Erythroblast (primary cell): ENCODE measurements at regions not wholly inside any gene's neighbourhood (a gene's known extent, or its start where the extent isn't known, plus 50 kb on each side); places are given as distances from the start of the nearest gene placed in this dataset.
"Not testable (repeated sequence)": the region's sequence is repeated elsewhere in the genome, so short reads cannot be mapped to it uniquely, and the experiment has no call there.

Experiments
- GATA1 ChIP-seq: IDR thresholded peaks from 2 replicates; pipeline ENCODE4 v1.6.1; 2011; ENCODE audit warnings: low read depth, mild to moderate bottlenecking, control low read depth, low read length, moderate library complexity
- POLR2A ChIP-seq: IDR thresholded peaks from 2 replicates; pipeline ENCODE4 v1.6.1; 2011; ENCODE audit warnings: mild to moderate bottlenecking, low read length

DNA sequence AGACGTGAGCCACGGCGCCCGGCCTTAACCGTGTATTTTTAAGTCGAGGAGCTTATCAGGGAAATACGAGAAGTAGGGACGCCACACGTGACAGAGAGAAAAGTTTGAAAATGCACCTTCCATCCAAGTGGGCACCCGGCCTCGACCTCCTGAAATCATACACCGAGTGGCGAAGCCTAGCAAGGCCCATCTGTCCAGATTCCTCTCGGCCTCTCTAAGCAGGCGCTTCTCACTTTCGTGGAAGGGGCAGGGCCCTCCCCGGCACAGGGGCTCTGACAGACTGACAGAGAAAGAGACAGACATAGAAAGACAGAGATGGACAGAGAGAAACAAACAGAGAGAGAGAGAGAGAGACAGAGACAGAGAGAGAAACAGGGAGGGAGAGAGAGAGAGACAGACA lies 1950.0 kb upstream of the DEFB115 start:
- not testable (repeated sequence) for TF ChIP-seq POLR2A, GATA1
